H1 (cell line): ENCODE measurements at regions not wholly inside any gene's neighbourhood (a gene's known extent, or its start where the extent isn't known, plus 50 kb on each side); places are given as distances from the start of the nearest gene placed in this dataset.
A peak's percentile ranks its signal among the peaks of the same experiment; 100 is the strongest.

Experiments used
- BRCA1 ChIP-seq: IDR thresholded peaks from 2 replicates; pipeline ENCODE4 v1.6.1; 2012; ENCODE audit warnings: low read depth, low read length, improper control_type of control experiment
- CTCF ChIP-seq, 3 experiments: IDR thresholded peaks; 1 replicate in 2 of 3; 2 replicates in 1 of 3; pipeline versions ENCODE4 v1.5.1 to v1.6.1; 2011; ENCODE audit warnings: low read length in 3 of 3, mild to moderate bottlenecking in 3 of 3, inconsistent platforms in 2 of 3, low read depth in 1 of 3, moderate library complexity in 1 of 3; ENCODE audit not compliant: insufficient read depth in 1 of 3; ENCODE audit errors: control extremely low read depth in 1 of 3
- EP300 ChIP-seq, 2 experiments: IDR thresholded peaks; 1 replicate in 1 of 2; 2 replicates in 1 of 2; pipeline ENCODE4 v1.6.1; 2011 to 2012; ENCODE audit warnings: low read depth in 2 of 2, low read length in 2 of 2, mild to moderate bottlenecking in 2 of 2, borderline replicate concordance in 1 of 2, inconsistent platforms in 1 of 2, moderate library complexity in 1 of 2
- EZH2 ChIP-seq: fragments of 200-600 bp; sonication (generic); IDR thresholded peaks from 2 replicates; pipeline ENCODE4 v1.7.1; 2012; ENCODE audit warnings: low read depth, mild to moderate bottlenecking, moderate library complexity, low read length, inconsistent platforms; ENCODE audit not compliant: severe bottlenecking
- HDAC6 ChIP-seq: IDR thresholded peaks from one replicate; pipeline ENCODE4 v1.7.1; 2012; ENCODE audit warnings: low read depth, mild to moderate bottlenecking, inconsistent platforms, low read length, moderate library complexity
- KDM1A ChIP-seq: fragments of 200-600, 300-600 bp; sonication (generic); IDR thresholded peaks from 2 replicates; pipeline ENCODE4 v1.7.1; 2016; ENCODE audit warnings: mild to moderate bottlenecking, low read length, borderline replicate concordance
- MAX ChIP-seq: IDR thresholded peaks from 2 replicates; pipeline ENCODE4 v1.6.1; 2012; ENCODE audit warnings: inconsistent platforms
- POLR2A ChIP-seq, 2 experiments: IDR thresholded peaks; 1 replicate in 1 of 2; 2 replicates in 1 of 2; pipeline ENCODE4 v1.6.1; 2011; ENCODE audit warnings: low read depth in 2 of 2, low read length in 2 of 2, mild to moderate bottlenecking in 2 of 2; ENCODE audit errors: control extremely low read depth in 1 of 2
- RAD21 ChIP-seq, 2 experiments: IDR thresholded peaks in 1 of 2; conservative IDR thresholded peaks in 1 of 2; 2 replicates each; pipeline ENCODE4 v1.6.1; 2011; ENCODE audit warnings: low read depth in 2 of 2, low read length in 2 of 2, improper control_type of control experiment in 1 of 2, inconsistent platforms in 1 of 2, mild to moderate bottlenecking in 1 of 2, moderate library complexity in 1 of 2
- RNF2 ChIP-seq: fragments of 200-900, 300-1000 bp; sonication (generic); IDR thresholded peaks from 2 replicates; pipeline ENCODE4 v1.7.1; 2016; ENCODE audit warnings: borderline replicate concordance, low read depth, mild to moderate bottlenecking, antibody characterized with exemption, low read length; ENCODE audit not compliant: poor library complexity, severe bottlenecking; ENCODE audit errors: missing control alignments

GRCh38 chr15:91522605-91523332 is 330.7 kb upstream of the SLCO3A1 start:
- TF ChIP-seq BRCA1, result no peak
- peak in 2 of 3 experiments; percentile 44 to 52; a peak in 2 of 4 replicates for TF ChIP-seq CTCF (IDR thresholded peaks at IDR 0.05; ENCODE audit: control extremely low read depth in 1 of 3, insufficient read depth in 1 of 3, low read depth in 1 of 3, low read length in 3 of 3)
- TF ChIP-seq EP300 (IDR thresholded peaks at IDR 0.05; ENCODE audit: borderline replicate concordance in 1 of 2, low read depth in 2 of 2, low read length in 2 of 2), result no peak
- peak; percentile 83 to 84 for TF ChIP-seq RAD21 (IDR thresholded peaks at IDR 0.05 in 1 of 2, conservative IDR thresholded peaks at IDR 0.05 in 1 of 2; ENCODE audit: low read depth in 2 of 2, low read length in 2 of 2)
- no peak for TF ChIP-seq MAX
- TF ChIP-seq EZH2, result no peak
- TF ChIP-seq HDAC6, result no peak
- no peak for TF ChIP-seq POLR2A (IDR thresholded peaks at IDR 0.05; ENCODE audit: control extremely low read depth in 1 of 2, low read depth in 2 of 2, low read length in 2 of 2)
- TF ChIP-seq KDM1A, result no peak
- TF ChIP-seq RNF2, result no peak
